NCI-H1092 treated with DMSO at 0.1 percent for 48 hours (cell line): ENCODE measurements at regions not wholly inside any gene's neighbourhood (a gene's known extent, or its start where the extent isn't known, plus 50 kb on each side); places are given as distances from the start of the nearest gene placed in this dataset.

ENCODE experiments used
- DNase-seq: peaks from one replicate; lab custom pipeline; 2025; lab: John Stamatoyannopoulos, UW

DNA sequence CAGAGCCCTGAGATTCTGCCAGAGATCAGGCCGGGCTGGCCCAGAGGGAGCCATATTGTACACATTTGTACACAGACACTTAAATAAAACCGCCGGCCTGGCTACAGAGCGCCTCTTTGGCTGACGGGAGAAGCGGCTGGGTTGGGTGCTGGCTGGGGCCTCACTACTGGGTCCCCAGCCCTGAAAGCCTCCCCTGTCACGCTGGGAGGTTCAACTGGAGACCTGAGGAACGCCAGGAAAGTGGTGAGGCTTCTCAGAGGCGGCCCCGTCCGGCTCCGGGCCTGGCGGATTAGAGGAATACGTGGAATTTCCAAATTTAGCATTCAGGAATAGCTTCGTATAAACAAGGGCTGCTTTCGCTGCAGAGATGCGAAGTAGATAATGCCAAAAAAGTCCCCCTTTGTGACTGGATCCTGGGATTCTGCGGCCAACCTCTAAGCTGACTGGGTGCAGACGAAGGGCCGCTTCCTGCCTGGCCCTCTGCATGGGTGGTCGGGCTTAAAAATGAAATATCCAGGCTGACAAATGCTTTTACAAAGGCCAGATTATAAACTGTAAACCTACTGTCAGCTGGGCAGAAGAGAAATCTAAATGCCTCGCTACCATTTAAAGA, 252.4 kb downstream of the IRF8 start:
- DNase-seq, result no peak

DNA sequence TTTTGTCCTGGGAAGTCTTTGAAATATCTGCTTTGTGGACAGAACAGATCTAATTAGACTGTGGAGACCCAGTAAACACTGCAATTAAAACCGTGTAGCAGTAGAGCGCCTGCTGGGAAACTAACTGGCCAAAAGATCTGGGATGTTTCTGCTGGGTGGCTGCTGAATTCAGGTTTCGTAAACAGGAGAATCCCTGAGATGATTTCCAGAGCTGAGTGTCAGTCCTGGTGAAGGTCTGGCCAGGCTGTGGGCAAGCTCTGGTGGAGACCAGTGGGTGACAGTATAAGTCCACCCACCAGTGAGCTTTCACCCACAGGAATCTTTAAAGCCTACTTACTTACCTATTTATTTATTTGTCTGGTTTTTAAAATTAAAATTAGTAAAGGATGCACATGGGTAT, 257.2 kb downstream of the IRF8 start:
- DNase-seq, result no peak

DNA sequence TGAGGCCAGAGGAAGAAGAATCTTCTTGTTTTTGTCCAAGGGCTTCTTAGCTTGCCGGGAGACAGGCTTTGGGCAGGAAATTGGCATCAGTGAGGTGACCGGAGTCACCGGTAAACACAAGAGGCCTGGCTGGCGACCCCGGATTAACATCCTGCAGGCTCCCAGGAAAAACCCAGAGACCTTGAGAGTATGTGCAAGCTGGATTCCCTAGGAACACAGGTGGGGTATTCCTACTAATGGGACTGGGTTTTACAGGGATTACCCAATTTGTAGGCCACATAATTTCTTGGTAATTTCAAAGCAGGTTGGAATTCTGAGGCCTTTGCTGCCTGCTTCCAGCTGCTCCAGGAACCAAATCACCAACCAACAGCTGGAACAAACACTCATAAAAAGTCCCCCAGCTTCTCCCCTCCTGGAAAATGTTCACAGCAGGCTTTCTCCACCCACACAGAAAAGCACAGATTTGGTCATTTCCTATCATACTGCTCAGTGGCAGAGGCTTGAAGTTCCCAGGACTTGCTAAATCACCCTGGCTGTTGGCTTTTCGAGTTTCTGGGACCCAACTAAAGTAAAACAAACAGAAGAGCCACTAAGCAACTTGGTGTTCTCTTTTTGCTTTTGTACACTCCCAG, 258.8 kb downstream of the IRF8 start:
- DNase-seq, result no peak

DNA sequence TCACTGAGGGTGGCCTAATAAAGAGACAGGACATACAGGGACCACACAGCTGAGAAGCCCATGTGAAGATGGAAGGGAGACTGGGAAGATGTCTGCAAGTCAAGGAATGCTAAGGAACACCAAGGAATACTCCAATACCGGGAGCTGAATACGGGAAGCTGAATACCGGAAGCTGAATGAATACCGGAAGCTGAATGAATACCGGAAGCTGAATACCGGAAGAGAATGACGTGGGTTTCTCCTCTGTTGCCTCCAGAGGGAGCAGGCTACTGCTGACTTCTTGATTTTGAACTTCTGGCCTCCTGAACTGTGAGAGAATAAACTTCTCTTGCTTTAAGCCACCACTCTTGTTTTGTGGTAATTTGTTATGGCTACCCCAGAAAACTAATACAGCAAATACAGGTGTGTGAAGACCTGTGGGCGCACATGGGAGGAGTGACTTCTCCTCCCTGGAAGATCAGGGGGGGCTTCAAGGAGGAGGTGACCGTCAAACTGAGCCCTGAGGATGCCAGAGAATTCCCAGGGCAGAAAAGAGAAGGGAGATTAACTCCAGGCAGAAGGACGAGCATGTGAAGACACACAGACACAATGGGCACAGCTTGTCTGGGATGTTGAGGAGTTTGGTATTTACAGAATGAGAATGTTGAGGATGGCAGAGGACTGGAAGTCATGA, 259.9 kb downstream of the IRF8 start:
- DNase-seq, result no peak

DNA sequence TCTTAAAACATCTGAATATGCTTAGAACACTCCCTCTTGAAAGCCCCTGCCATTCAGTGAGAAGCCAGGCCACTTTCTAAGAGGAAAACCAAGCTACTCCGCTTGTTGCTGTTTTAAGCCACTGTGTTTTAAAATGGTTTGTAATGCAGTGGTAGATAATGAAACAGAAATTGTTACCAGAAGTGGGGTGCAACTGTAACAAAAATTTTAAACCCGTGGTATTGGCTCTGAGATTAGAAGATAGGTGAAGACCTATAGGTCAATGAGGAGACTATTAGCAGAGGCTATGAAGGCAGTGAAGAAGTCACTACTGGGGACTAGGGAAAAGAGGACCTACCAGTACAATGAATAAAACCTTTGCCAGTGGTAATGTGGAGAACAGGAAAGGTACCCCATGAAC, 266.5 kb downstream of the IRF8 start:
- no peak for DNase-seq

DNA sequence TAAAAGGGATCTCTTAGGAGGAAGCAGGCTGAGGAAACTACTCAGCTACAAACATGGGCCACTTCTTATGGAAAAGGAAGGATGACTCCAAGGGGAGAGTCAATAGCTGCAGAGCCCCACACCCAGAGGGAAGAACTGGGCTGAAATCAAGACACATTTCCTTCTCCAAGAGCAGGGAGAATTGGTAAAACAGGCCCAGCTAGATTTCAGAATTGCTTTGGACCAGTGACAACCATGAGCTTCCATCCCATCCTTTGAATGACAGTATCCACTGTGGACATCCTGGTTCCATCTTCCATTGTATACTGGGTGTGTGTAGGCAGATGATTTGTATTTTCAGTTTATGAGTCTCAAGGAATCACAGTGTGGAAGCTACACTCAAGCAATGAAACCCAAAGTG, 267.5 kb downstream of the IRF8 start:
- DNase-seq, result no peak

DNA sequence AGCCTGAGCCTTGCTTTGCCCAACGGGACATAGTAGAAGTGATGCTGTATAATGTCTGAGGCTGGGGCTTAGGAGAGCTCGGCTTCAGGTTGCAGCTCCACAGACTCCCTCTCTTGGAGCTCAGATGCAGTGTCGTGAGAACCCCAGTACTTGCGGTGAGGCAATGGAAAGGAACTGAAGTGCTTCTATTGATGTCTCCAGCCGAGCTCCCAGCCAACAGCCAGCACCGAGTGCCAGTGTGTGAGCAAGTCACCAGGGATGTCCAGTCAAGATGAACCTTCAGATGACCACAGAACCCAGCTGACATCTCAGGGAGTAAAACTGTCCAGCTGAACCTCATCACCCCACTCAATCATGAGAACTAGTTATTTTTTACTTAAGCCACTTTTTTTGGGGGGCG, 268.1 kb downstream of the IRF8 start:
- DNase-seq, result no peak

DNA sequence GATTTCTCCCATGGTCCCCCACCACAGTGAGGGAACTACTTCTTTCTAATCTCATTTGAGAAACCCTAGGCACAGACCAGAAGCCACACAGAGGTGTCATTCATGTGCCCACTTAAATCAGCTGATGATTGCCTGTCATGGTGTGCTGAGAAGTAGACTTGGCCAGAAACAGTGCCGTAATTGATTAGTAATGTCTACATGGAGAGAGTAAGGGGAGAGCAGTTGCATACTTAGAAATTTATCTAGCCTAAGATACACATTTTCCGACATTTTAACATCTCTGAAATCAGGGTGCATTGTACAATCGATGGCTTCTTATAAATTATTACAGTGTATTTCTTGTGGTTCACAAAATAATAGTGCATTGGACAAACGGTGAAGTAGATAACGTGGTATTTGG, 271.8 kb downstream of the IRF8 start:
- no peak for DNase-seq

DNA sequence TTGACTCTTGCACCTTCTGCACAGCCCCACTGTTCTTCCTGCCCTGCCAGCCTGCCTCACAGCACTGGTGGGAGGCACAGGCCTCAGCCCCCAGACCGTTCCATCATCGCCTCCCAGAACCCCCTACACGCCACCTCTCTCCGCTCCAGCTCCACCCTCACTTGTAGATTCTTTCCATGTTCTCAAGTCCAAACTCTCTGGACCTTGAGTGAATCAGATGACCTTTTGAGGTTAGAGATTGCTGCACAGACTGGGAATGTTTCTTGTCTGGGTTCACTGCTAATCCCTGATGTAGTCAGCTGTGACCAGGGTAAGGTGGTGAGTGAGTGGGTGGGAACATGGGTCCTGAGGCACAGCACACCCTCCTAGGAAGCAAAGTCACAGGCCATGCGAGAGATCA, 272.4 kb downstream of the IRF8 start:
- no peak for DNase-seq

DNA sequence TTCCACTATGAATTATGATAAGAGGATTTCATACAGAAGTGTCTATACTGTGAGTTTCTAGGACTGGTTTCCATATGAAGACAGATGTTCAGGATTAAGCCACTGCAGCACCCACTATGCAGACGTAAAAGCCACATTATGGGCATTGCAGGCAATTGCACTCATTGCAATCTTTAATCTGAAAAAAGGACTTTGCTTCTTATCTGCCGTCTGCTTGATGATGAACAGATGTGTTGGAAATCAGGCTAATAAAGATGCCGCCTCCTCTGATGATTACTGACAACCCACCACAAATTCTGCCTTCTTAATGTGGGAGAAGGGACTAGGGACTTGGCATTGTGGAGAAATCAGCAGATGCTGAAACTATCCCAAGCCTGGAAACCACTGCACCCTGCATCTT, 276.9 kb downstream of the IRF8 start:
- no peak for DNase-seq

DNA sequence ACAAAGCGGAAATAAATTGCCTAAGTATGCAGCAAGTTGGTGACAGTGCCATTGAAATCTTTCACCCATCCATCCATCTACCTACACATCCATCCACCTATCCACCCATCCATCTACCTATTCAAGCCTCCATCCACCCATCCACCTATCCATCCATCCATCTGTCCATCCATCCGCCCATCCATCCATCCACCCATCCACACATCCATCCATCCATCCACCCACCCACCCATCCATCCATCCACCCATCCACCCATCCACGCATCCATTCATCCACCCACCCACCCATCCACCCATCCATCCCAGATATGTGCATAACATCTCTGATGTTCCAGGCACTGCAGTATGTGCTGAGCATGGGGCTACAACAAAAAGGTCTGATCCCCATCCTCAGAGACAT, 277.5 kb downstream of the IRF8 start:
- no peak for DNase-seq

DNA sequence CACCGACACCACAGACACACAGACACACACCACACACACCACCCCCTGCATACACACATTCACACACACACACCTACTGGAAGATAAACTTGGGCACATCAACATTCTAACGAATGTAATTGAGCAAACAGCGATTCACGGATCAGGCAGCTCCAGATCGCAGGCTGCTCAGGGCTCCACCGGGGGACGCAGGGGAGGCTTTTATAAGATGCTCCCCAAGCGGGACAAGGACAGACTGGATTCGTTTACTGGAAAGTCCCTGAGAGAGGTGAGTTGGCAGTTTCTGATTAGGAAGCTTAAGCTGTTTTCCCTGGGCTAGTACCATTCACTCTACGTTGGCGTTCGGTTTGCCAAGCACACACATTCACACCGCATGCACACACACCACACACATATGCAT, 281.3 kb downstream of the IRF8 start:
- DNase-seq, result no peak

DNA sequence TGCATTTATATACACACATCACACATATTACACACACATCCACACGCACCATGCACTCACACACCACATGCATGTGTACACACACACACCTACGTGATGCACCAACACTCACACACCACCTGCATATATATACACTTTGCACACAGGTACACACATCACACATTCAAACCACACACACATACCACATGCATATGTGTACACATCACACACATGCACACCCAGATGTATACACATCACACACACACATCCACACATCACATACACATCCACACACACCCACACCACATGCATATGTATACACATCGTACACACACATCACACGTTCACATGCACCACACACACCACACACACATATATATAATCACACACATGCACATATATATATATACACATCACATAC, 281.8 kb downstream of the IRF8 start:
- DNase-seq, result no peak

DNA sequence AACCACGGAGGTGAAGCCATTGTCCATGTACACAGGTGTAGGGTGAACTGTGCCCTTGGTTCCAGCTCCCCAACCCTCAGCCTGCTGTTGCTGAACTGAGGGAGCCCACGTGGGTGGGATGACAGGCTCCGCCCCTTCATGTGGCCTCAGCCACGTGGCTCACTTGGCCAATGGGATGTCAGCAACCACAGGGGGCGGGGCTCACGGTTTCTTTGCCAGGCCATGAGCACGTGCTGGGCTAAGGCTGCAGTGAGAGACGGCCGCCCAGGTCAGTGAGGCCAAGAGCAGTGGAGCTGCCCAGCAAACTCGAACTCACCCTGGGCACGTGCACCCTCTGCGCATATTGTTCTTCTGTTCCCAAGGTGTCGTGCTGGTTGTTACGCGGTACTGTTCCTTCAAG, 282.6 kb downstream of the IRF8 start:
- no peak for DNase-seq

DNA sequence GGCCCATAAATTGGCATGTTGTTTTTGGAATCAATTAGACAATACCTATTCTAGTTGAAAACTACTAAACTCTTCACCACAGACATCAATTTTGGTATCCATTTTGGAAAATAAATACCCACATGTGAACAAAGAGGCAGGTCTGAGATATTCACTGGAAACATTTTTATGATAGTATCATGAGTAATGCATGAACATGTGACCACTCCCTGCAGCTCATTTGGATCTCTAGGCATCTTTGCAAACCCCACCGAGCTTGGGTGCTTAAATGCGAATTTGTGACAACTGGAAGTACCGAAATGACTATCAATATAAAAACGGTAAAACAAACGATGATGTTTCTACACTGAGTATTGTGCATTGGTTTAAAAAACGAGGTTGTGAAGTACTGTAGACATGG, 285.2 kb downstream of the IRF8 start:
- no peak for DNase-seq

DNA sequence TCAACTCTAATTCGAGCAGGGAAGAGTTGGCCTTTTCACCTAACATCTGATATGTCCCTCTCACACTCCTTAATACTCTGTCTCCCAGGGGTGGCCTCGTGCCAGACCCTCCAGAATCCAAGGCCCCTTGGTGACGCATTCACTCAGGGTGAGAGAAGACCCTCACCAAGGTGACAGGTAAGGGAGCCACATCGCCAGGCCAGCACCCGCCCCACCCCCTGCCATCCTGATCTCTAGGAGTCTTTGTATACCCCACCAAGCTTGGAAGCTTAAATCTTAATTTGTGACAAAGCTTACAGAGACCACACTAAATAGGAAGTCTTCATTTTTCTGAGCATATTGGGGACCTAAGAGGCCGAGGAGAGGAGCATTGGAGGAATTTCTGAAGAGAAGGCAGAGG, 286.1 kb downstream of the IRF8 start:
- DNase-seq, result no peak

DNA sequence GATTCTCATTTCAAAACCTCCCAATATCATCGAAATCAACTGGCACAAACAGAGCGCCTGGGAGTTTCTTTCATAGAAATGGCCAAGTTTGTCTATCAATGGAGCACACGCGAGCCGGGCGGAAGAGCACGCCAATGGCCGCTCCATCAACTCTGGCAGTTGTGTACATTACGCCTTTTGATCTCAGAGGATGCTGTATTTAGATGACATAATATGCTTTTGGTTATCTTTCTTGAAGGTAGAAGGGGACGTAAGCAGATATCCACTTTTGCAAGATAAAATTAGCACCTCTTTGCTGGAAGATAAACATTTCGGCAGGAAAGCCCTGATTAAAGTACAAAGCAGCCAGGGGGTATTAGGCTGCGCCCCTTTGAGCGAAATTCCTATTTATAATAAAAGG, 287.4 kb downstream of the IRF8 start:
- no peak for DNase-seq

DNA sequence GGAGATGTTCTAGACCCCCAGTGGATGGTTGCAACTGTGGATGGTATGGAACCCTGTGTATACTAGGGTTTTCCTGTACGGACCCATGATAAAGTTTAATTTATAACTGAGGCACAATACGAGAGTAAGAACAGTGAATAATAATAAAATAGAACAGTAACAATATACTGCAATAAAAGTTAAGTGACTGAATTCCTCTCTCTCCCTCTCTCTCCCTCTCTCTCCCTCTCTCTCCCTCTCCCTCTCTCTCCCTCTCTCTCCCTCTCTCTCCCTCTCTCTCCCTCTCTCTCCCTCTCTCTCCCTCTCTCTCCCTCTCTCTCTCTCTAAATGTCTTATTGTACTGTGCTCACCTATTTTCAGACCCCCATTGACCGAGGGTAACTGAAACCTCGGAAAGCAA, 291.0 kb downstream of the IRF8 start:
- no peak for DNase-seq

DNA sequence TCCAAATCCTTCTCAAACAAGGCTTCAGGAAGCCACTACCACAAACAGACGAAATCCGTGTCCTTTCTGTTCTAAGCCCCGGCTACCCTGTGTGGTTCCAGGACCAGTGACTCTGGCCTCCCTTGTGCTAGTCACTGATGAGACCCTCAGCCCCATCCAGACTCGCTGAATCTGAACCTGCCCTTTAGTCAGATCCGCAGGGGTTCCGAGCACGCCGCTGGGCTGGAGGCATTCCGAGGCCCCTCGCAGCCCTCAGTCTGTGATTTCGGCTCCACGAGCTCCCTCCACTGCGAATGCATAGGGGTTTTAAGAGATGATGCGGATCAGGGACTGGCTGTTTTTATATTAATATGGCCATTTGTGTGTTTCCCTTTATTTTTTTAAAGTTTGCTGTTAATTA, 292.7 kb downstream of the IRF8 start:
- DNase-seq, result no peak

DNA sequence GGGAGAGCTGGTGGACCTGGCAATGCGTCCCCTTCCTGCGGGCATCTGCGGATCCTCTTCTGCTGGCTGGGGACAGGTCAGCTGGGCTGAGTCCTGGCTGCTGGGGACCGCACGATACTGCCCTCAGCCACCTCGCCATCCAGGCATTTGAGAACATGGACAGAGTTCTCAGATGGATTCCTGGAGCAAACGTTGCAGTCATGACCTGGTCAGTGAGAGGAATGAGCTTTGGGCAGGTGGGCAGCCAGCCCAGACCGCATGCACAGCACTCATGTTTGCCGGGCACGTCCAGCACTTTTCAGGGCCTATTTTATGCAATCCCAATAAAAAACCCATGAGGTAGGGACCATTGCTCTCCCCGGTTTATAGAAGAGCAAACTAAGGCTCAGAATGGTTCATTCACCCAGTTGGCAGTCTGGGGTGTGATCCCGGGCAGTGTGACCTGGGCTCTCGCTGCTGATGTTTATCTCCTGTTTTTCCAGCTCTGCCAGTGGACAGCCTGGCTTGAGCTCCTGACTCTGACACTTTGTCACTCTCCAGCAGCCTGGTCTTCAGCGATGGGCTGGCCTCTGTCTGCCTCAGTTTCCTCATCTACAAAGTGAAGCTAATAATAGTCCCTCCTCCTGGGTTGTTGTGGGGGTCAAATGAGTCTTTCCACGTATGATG, 294.7 kb downstream of the IRF8 start:
- no peak for DNase-seq

DNA sequence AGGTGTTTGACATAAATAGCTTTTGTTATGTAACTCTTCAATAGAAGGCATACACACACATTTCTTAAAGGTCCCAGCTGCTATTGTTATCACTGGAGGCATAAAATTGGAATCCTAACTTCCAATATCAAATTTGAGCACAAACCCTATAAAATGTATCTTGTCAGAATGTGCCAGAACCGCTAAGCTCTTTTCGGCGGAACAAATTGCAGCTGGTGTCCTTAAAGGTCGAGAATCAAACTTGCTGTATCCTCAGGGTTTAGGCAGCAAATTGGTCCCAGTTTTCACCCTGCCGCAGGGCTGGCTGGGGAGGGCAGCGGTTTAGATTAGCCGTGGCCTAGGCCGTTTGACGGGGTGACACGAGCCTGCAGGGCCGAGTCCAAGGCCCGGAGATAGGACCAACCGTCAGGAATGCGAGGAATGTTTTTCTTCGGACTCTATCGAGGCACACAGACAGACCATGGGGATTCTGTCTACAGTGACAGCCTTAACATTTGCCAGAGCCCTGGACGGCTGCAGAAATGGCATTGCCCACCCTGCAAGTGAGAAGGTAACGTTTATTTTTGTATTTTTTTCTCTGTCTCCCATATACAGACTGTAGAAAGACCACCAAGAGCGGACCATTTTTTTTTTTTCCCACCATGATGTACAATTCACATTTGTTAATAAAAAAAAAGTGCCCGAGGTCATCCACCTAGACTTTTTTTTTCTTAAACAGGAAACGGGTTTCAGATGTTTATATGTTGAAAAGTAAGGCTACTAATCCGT, 297.1 kb downstream of the IRF8 start:
- no peak for DNase-seq

DNA sequence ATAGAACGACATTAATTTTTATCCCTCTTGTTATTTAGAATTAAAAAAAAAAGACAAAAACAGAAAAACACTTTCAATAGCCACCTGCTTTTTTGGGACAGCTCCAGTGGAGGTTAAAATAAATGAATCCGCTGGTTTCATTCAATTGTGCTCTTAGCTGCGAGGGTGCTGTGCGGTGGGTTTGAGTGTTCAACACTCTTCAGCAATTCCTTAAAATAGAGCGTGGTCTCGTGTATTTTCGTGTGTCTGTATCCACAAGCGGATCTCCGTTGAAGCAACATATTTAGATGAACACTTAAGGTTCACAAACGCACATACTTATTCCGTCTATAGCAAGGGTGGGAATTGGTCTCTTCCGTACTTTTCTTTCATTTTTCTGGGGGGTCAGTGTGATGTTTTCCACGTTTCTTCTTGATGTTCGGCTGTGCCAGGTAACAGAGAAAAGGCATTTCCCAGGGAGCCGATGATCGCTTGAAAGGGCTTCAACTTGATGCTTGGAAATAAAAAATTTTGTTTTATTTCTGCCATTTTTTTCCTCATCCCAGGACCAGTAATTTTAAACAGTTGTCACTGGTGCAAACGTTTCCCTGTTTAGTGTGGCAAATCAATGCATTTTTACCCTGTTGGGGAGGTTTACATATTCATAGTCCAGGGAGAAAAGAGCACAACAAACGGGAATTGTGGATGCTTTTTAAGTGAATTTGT, 297.9 kb downstream of the IRF8 start:
- no peak for DNase-seq
